ENCODE measurements at regions not wholly inside any gene's neighbourhood (a gene's known extent, or its start where the extent isn't known, plus 50 kb on each side); places are given as distances from the start of the nearest gene placed in this dataset.

- no peaks in the 10 kb centered on the region for H3F3A ChIP-seq (ENCODE audit: insufficient read depth, low read length)
- no peak overlapping the region for H3K9ac ChIP-seq (ENCODE audit: low read length)
- no peaks in the 10 kb centered on the region for H3K9me2 ChIP-seq (ENCODE audit: low read depth, low read length)
- no peaks in the 10 kb centered on the region for H3K4me1 ChIP-seq (ENCODE audit: insufficient read depth, low read length, severe bottlenecking)
- no peaks in the 10 kb centered on the region for H3K27me3 ChIP-seq (ENCODE audit: insufficient read depth, low read length)
- no peak for TF ChIP-seq EZH2 (IDR thresholded peaks at IDR 0.05; ENCODE audit: borderline replicate concordance, low read length)
- no peak for TF ChIP-seq CTCF (IDR thresholded peaks at IDR 0.05; ENCODE audit: low read length)
- H3K36me3 ChIP-seq (ENCODE audit: insufficient read depth, low read length), result no peaks in the 10 kb centered on the region
- no peak overlapping the region for H3K27ac ChIP-seq (ENCODE audit: low read depth, low read length, poor library complexity, severe bottlenecking)
- no peak overlapping the region for H3K4me2 ChIP-seq (ENCODE audit: low read length)
- no peaks in the 10 kb centered on the region for H3K79me2 ChIP-seq (ENCODE audit: insufficient read depth, low read length)
- no peak overlapping the region for H3K4me3 ChIP-seq (ENCODE audit: low read depth, low read length, poor library complexity, severe bottlenecking)
- H2AFZ ChIP-seq (ENCODE audit: low read length), result no peak overlapping the region
- H3K9me3 ChIP-seq (ENCODE audit: low read length), result no peaks in the 10 kb centered on the region
- H4K20me1 ChIP-seq (ENCODE audit: insufficient read depth, low read length), result no peaks in the 10 kb centered on the region
Measured at GRCh38 chr13:39895254-39895653, 239.8 kb downstream of the COG6 start.

GRCh38 chr13:39897636-39898035, 242.2 kb downstream of the COG6 start:
- TF ChIP-seq CTCF (IDR thresholded peaks at IDR 0.05; ENCODE audit: low read length) (no peak), EZH2 (IDR thresholded peaks at IDR 0.05; ENCODE audit: borderline replicate concordance, low read length) (no peak)
- Histone ChIP-seq H4K20me1 (ENCODE audit: insufficient read depth, low read length) (no peaks in the 10 kb centered on the region), H3K9ac (ENCODE audit: low read length) (no peak overlapping the region), H3K9me3 (ENCODE audit: low read length) (no peaks in the 10 kb centered on the region), H3K36me3 (ENCODE audit: insufficient read depth, low read length) (no peaks in the 10 kb centered on the region), H3K27me3 (ENCODE audit: insufficient read depth, low read length) (no peaks in the 10 kb centered on the region), H3F3A (ENCODE audit: insufficient read depth, low read length) (no peaks in the 10 kb centered on the region), H3K4me2 (ENCODE audit: low read length) (no peak overlapping the region), H2AFZ (ENCODE audit: low read length) (no peak overlapping the region), H3K27ac (ENCODE audit: low read depth, low read length, poor library complexity, severe bottlenecking) (no peak overlapping the region), H3K4me1 (ENCODE audit: insufficient read depth, low read length, severe bottlenecking) (no peaks in the 10 kb centered on the region), H3K9me2 (ENCODE audit: low read depth, low read length) (no peaks in the 10 kb centered on the region), H3K79me2 (ENCODE audit: insufficient read depth, low read length) (no peaks in the 10 kb centered on the region), H3K4me3 (ENCODE audit: low read depth, low read length, poor library complexity, severe bottlenecking) (no peak overlapping the region)

GRCh38 chr13:39900106-39900750, 244.8 kb downstream of the COG6 start:
- Histone ChIP-seq H4K20me1 (ENCODE audit: insufficient read depth, low read length) (no peaks in the 10 kb centered on the region), H3K36me3 (ENCODE audit: insufficient read depth, low read length) (no peaks in the 10 kb centered on the region), H3K4me3 (ENCODE audit: low read depth, low read length, poor library complexity, severe bottlenecking) (no peak overlapping the region), H3K9me2 (ENCODE audit: low read depth, low read length) (no peaks in the 10 kb centered on the region), H3K9ac (ENCODE audit: low read length) (no peak overlapping the region), H3K27me3 (ENCODE audit: insufficient read depth, low read length) (no peaks in the 10 kb centered on the region), H3K9me3 (ENCODE audit: low read length) (no peaks in the 10 kb centered on the region), H3F3A (ENCODE audit: insufficient read depth, low read length) (no peaks in the 10 kb centered on the region), H3K4me2 (ENCODE audit: low read length) (no peak overlapping the region), H2AFZ (ENCODE audit: low read length) (no peak overlapping the region), H3K4me1 (ENCODE audit: insufficient read depth, low read length, severe bottlenecking) (no peaks in the 10 kb centered on the region), H3K79me2 (ENCODE audit: insufficient read depth, low read length) (no peaks in the 10 kb centered on the region), H3K27ac (ENCODE audit: low read depth, low read length, poor library complexity, severe bottlenecking) (no peak overlapping the region)
- no peak for TF ChIP-seq CTCF (IDR thresholded peaks at IDR 0.05; ENCODE audit: low read length)
